IPS-18c (cell line): ENCODE measurements at regions not wholly inside any gene's neighbourhood (a gene's known extent, or its start where the extent isn't known, plus 50 kb on each side); places are given as distances from the start of the nearest gene placed in this dataset.

Experiments
- H3K4me3 ChIP-seq: 2 replicates; pipeline ENCODE4 v1.7.0; 2013; ENCODE audit warnings: low read depth, mild to moderate bottlenecking, low read length, moderate library complexity; ENCODE audit not compliant: insufficient read depth
- H3K9me3 ChIP-seq: one replicate; pipeline ENCODE4 v1.6.1; 2013; ENCODE audit warnings: mild to moderate bottlenecking, low read length, moderate library complexity; ENCODE audit not compliant: control insufficient read depth, insufficient read depth

- Histone ChIP-seq H3K4me3 (no peak overlapping the region), H3K9me3 (no peaks in the 10 kb centered on the region)
These were observed 1912.0 kb upstream of the RAG2 start for GRCh38 chr11:38510041-38510440.

- Histone ChIP-seq H3K4me3 (no peak overlapping the region), H3K9me3 (no peaks in the 10 kb centered on the region)
These were observed 1905.8 kb upstream of the RAG2 start for GRCh38 chr11:38503876-38504275.

DNA sequence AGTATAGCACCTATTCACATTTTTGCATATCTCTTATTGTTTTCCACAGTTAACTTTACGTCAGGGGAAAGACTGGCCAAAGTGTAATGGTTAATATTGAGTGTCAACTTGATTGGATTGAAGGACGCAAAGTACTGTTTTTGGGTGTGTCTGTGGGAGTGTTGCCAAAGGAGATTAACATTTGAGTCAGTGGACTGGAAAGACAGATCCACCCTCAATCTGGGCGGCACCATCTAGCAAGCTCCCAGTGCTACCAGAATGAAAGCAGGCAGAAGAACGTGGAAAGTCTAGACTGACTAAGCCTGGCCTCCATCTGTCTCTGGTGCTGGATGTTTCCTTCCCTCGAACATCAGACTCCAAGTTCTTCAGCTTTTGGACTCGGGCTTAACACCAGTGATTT is 1900.7 kb upstream of the RAG2 start:
- no peaks in the 10 kb centered on the region for H3K9me3 ChIP-seq
- H3K4me3 ChIP-seq: no peak overlapping the region

DNA sequence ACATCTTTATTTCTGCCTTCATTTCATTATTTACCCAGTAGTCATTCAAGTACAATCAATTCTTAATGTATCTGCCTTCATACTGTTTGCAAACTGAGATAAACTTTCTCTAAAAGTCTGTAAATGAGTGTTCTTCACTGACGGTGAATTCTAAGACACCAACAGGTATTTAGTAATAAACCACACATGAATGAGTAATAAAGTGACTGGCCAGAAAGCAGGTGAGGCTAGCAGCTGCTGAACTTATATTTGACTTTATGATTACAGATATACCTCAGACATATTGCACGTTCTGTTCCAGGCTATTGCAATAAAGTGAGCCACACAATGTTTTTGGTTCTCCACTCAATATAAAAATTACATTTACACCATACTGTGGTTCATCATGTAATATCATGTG is 1894.0 kb upstream of the RAG2 start:
- H3K9me3 ChIP-seq: no peaks in the 10 kb centered on the region
- H3K4me3 ChIP-seq: no peak overlapping the region

DNA sequence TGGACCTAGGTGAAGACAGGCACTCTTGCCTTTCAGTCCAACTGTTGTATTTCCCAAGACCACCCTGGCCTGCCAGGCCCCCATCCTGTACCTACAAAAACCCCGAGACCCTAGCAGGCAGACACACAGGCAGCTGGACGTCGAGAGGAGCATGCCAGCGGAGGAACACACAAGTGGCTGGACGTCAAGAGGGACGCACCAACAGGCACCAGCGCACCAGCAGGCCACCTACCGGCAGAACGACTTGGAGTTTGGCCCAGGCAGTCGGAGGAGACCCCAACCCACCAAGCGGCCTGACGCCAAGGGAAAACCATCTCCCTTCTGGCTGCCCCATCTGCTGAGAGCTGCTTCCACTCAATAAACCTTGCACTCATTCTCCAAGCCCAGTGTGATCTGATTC is 1883.4 kb upstream of the RAG2 start:
- Histone ChIP-seq H3K4me3 (no peak overlapping the region), H3K9me3 (no peaks in the 10 kb centered on the region)

GRCh38 chr11:38476808-38477575 is 1879.0 kb upstream of the RAG2 start:
- Histone ChIP-seq H3K9me3 (no peaks in the 10 kb centered on the region), H3K4me3 (no peak overlapping the region)

DNA sequence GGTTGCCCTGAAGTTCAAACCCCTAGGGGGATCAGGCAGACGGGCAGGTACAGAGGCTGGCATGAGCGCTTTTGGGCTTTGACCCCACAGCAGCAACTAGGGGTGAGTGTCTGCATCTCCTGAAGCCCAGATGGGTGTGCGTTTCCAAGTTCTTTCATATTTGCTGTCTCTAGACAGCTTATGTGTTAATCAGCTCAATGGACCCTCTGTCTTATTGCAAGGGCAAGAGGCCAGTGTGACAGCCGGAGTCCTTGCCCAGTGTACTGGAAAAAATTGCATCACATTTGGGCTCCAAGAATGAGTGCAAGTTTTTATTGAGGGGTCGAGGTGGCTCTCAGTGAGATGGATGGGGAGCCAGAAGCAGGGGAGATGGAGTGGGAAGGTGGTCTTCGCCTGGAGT is 1863.7 kb upstream of the RAG2 start:
- Histone ChIP-seq H3K9me3 (no peaks in the 10 kb centered on the region), H3K4me3 (no peak overlapping the region)

DNA sequence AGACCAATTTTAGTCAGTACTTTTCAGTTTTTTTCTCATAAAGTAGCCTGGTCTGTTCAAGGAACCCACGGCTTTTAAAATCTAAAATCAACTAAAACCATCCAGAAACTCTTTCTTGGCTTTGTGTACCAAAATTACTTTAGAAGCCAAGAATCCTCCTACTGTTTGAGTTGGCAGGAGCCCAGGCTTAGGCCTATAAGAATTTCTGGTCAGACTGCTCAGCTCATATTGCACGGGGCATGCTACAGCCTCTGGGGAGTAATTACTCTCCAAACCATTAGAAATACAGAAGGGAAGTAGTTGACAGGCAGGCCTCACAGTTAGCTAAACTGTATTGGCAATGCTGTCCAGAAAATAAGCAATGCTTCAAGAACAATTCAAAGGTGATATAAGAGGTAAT is 1862.9 kb upstream of the RAG2 start:
- Histone ChIP-seq H3K4me3 (no peak overlapping the region), H3K9me3 (no peaks in the 10 kb centered on the region)

DNA sequence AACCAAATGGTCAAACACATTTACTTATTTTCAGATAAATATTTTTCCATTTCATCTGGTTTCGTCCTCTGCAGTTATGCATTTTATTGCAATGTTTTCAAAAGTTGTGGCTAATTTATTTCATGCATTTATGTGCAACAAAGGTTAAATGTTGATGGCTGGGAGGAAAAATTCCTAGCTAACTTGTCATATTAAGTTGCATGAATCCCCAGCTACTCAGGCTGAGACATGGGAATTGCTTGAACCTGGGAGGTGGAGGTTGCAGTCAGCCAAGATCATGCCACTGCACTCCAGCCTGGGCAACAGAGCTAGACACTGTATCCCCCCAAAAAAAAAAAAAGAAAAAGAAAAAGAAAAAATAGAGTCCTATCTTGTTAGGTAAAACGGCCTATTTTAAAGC is 1862.4 kb upstream of the RAG2 start:
- no peaks in the 10 kb centered on the region for H3K9me3 ChIP-seq
- no peak overlapping the region for H3K4me3 ChIP-seq

DNA sequence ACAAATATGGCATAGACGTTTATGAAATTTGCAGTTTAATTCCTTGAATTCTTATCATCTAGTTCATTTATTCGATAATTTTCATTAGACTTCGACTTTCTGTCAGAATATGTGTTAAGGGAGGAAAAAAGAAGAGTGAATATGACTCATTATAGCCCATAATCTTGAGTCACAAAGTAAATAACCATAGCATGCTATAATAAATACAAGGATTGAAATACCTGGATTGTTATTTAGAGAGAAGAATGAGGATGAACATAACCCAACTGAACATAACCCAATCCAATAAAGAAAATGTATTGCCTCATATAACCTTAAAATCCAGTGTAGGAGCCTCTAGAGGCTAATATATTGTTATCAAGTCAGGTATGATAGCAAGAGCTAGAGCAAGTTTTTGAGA is 1858.3 kb upstream of the RAG2 start:
- no peaks in the 10 kb centered on the region for H3K9me3 ChIP-seq
- no peak overlapping the region for H3K4me3 ChIP-seq

GRCh38 chr11:38448284-38448683 is 1850.2 kb upstream of the RAG2 start:
- Histone ChIP-seq H3K4me3 (no peak overlapping the region), H3K9me3 (no peaks in the 10 kb centered on the region)

DNA sequence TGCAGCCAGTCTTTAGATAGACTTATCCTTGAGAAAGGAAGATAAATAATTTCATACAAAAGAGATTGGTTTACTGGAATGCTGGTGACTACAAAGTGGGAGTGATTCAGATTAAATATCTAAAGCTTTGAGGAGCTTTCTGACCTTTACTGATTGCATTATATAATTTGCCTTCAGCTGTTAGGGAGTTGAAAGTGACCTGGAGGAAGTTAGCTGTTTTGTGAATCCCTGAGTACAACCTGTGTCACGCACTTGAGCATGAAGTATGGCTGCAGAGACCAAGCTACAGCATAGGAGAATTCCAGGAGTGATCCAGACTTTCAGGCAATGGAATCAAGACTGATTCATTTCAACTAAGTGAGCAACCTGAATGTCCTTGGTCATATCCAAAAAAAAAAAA is 1848.3 kb upstream of the RAG2 start:
- Histone ChIP-seq H3K4me3 (no peak overlapping the region), H3K9me3 (no peaks in the 10 kb centered on the region)

- Histone ChIP-seq H3K4me3 (no peak overlapping the region), H3K9me3 (no peaks in the 10 kb centered on the region)
These were observed 1840.1 kb upstream of the RAG2 start for GRCh38 chr11:38438091-38438490.

- Histone ChIP-seq H3K4me3 (no peak overlapping the region), H3K9me3 (no peaks in the 10 kb centered on the region)
These were observed 1827.5 kb upstream of the RAG2 start for GRCh38 chr11:38425578-38425977.

- Histone ChIP-seq H3K4me3 (no peak overlapping the region), H3K9me3 (no peaks in the 10 kb centered on the region)
These were observed 1825.0 kb upstream of the RAG2 start for GRCh38 chr11:38423042-38423441.

DNA sequence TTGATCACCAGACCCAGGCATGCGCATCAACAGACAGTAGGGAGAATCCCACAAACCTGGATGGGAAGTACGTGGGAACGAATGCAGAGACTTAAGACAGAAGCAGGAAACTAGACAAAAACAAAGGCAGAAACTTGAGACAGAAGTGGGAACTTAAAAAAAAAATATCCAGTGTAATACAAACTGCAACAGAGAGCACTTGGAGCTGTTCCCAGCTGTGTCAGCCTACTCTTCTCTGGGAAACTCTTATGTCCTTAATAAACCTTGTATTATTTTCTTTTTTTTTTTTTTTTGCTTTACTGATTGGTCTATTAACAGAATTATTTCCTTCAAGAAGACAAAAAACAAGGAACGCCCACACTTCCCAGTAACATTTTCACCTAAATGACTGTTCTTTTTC is 1818.1 kb upstream of the RAG2 start:
- Histone ChIP-seq H3K9me3 (no peaks in the 10 kb centered on the region), H3K4me3 (no peak overlapping the region)

DNA sequence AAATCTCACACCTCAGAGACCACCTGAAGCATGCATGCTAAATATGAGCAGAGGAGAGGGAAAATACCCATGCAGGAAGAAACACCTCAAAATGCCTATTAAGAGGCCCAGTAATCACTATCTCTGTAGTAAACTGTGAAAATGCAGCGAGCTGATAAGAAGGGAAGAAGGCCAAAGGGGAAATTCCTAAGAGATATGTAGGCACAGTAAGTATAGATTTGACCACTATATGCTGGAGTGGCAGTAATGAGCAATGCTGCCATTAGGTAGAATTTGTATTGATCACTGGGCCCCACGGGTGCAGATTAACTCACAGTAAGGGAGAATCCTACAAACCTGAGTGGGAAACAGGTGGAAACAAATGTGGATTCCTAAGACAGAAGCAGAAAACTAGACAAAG is 1813.1 kb upstream of the RAG2 start:
- Histone ChIP-seq H3K4me3 (no peak overlapping the region), H3K9me3 (no peaks in the 10 kb centered on the region)

DNA sequence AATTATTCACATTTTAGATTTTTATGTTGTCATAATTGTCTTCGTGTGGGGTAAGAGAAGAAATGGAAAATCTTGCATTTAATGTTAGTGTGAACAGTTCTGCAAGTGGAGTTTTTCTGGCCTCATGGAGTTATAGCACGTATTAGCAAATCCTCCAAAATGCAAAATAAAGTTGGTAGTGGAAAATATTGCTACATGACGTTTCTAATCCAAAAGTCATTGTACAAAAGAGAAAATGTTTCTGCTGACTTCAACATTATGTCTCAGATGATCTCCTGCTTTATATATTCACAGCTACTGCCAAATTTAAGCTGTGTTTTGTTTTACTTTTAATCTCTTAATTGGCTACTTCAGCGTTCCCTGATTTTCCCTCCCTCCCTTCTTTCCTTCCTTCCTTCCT is 1804.0 kb upstream of the RAG2 start:
- no peak overlapping the region for H3K4me3 ChIP-seq

DNA sequence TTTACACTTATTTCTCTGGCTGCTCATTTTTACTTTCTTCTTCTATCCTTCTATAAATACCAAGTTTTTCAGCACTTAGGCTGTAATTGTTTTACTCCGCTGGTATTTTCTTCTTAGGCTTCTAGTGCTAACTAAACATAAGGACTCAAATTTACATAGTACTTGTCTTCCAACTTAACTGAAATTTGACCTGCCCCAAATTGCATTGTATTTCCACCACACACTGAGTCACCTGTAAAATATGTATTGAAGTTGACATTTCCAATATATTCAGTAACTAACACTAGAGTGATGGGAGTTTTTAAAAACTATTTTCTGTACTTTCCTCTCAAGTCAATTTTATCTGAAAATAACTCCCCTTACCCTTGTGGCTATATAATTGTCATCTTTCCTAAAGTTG is 1794.1 kb upstream of the RAG2 start:
- Histone ChIP-seq H3K4me3 (no peak overlapping the region), H3K9me3 (no peaks in the 10 kb centered on the region)

More for the DNA sequence above, 1804.0 kb upstream of the RAG2 start:
- no peaks in the 10 kb centered on the region for H3K9me3 ChIP-seq
